Stimulated activated CD8-positive, alpha-beta memory T cell treated with anti-CD3 and anti-CD28 coated beads, Interleukin-7, amount 100 ng/mL, for 1 hour (primary cell): ENCODE measurements at regions not wholly inside any gene's neighbourhood (a gene's known extent, or its start where the extent isn't known, plus 50 kb on each side); places are given as distances from the start of the nearest gene placed in this dataset.

ENCODE experiments used
- DNase-seq, 2 donors: peaks; one replicate each; pipeline ENCODE4 v3.0.0-alpha.2; 2020; ENCODE audit warnings: low read depth in 2 of 2

DNA sequence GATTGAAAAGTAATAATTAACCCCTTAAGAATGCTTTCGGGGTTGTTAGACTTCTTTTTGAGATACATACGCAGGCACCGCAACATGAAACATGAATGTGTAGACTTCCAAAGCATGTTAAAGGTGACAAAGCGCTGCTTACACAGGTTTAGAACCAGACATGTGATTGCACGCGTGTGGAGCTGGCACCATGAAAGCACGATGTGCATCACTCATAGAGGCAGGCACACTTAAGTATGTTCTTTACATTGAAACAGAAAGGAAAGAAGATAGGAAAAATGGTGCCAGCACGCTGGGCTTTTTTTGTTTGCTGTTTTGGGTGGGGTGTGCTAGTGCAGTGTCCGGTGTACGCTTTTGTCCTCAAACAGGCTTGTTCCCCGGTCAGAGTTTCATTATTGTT, 83.6 kb upstream of the PPARA start:
- DNase-seq: no peak

- no peak for DNase-seq
Measured at GRCh38 chr22:46067159-46068111, 82.9 kb upstream of the PPARA start.

- DNase-seq: no peak
Measured at GRCh38 chr22:46068181-46068592, 82.1 kb upstream of the PPARA start.

GRCh38 chr22:46068593-46069491, 81.5 kb upstream of the PPARA start:
- no peak for DNase-seq

DNA sequence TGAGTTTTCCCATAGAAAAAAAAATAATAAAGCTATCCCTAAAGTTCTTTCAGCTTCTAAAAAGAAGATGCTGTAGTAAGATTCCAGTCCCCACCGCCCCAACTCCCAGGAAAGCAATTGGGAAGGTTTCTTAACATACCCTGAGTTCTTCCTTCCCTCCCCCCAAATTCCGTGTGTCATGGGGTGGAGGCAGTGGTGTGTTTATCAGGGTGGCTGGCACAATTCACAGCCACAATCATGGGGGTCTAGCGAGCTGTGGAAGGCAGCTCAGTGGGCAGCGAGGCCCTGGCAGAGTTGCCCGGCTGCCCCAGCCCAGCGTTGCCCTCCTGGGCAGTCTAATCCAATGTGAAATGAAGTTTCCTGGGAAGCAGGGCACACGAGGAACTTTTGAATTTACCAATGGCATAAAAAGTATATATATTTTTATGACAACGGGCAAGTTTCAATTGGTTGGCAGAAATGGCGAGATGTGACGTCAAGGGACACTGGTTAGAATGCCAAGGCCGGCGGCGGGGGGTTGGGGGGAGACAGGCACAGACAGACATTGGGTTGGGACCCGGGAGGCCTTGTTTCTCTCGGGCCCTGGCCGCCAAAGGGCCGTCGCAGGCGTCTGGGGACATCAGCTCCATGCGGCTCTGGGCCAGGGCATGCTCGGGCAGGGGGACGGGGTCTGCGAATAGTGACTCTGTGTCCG, 80.7 kb upstream of the PPARA start:
- DNase-seq: no peak

- DNase-seq: no peak
Measured at GRCh38 chr22:46070215-46070802, 80.0 kb upstream of the PPARA start.

DNA sequence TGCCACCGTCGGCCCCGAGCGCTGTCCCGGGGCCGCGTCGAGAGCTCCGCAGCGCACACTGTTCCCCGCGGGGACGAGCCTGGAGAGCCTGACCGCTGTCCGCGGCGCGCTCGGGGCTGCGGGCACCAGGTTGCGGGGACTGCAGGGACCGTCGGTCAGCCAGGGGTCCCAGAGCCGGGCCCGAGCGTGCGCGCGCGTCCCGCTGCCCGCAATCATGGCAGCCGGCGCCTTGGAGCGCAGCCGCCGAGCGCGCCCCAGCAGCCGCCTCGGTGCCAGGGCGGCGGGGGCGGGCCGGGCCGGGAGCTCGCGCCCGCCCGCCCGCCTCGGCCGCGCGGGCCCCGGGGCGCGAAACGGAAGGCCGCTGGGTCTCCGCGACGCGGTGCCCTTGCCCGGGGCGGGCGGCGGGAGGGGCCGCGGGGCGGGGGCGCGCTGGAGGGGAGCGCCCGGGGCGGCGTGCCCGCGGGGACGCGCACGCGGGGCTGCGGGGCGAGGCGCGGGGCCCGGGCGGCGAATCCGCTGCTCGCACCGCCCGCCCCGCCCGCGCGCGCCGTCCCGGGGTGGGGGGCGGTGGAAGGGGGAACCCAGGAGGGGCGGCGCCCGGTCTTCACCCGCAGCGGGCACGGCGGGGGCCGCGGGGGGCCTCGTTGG, 79.4 kb upstream of the PPARA start:
- no peak for DNase-seq

DNA sequence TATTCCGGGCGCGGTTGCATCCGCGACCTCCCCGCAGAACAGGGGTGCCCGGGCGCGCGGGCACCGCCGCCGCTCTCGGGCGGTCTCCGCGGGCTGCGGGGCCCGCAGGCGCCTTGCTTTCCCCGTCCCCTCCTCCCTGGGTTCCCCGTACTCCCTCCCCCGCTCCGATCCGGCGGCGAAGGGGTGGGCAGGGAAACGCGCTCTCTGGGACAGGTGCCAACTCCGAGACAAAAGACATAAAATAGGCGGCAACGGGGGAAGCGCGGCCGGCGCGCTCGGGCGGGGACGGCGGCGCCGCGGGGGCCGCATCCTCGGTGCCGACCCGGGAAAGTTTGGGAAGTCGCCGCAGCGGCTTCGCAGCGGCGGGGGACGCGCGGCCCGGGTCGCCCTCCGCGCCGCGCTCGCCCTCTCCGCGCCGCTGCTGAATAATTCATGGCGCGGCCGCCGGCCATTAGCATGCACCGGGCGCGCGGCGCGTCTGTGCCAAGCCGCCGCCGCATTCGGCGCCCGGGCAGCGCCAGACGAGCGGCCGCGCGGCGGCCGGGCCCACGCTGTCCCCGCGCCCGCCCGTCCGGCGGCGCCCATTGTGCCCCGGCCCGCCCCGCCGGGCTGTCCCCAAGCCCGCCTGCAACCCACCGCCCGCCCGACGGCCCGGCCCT, 78.7 kb upstream of the PPARA start:
- DNase-seq: no peak

GRCh38 chr22:46072110-46072881, 78.0 kb upstream of the PPARA start:
- DNase-seq: no peak

DNA sequence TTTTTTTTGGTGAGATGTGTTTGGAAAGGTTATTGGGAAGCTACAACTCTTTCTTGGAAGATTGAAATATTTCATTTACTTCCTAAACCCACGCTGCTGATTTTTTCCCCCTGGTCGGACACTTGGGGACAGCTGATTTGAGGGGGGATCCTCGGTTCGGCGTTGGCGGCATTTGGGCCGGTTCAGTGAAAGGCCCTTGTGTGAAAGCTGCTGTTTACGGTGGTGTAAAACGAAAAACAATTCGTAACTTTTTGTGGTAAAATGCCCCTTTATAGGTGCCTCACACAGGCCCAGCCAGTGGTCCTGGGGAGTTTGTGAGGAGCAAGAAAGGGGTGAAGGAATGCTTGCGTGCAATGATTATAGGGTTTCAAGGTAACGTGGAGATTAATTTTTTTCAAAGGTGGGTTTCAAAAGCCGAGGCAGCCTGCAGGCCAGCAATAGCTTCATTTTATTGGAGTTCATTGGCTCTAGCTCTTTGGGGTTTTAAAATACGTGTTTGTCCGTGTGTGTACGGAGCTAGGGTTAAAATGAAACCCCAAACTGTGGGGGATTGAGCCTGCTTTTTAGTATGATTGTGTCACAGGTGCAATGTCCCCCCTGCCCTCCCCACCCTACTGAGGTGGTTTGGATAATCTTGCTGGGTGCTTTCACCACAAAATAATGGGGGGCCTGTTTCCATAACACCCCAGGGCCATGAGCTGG, 77.2 kb upstream of the PPARA start:
- DNase-seq: no peak

GRCh38 chr22:46073683-46074504, 76.4 kb upstream of the PPARA start:
- no peak for DNase-seq

DNA sequence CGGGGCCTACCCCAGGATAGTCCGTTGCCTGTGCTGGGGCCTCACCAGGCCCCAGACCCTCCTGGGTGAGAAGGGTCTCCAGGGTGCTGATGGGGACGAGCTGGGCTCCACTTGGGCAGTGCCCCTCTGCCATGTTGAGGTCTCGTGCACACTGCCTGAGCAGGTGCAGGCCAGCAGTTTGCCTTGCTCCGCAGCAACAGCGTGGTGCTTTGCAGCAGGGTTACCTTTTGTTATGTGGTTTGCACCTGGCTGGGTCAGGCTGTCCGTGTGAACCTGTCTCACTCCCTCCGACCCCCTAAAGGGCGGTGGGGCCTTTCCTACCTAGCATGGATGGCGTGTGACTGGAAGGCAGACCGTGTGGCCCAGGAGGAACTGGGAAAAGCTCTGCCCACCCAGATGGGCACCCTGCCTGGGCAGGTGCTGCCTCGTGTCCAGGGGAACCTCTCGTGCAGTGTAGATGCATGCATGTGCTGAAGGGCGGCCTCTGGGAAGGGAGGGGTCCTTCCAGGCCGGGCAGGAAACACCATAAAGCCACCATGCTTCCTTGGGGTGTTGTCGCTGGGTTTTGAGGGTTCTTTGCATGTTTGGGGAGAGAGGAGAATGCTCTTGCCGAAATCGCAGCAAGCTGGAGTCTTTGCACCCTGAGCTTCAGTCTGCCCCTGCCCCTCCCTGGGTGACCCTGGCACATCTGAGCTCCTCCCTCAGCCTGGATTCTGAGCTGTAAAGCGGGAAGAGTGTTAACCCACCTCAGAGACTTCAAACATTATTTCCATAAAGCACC, 75.4 kb upstream of the PPARA start:
- no peak for DNase-seq

GRCh38 chr22:46075764-46076531, 74.4 kb upstream of the PPARA start:
- no peak for DNase-seq

- DNase-seq: no peak
Measured at GRCh38 chr22:46076651-46077339, 73.5 kb upstream of the PPARA start.

- DNase-seq: no peak
Measured at GRCh38 chr22:46077669-46078099, 72.6 kb upstream of the PPARA start.
